GM18511 (cell line): ENCODE measurements at regions not wholly inside any gene's neighbourhood (a gene's known extent, or its start where the extent isn't known, plus 50 kb on each side); places are given as distances from the start of the nearest gene placed in this dataset.

ENCODE experiments used
- ATAC-seq: cut with Tn5 transposase; IDR thresholded peaks from one replicate; pipeline ENCODE4 v1.9.1; 2021; ENCODE audit warnings: mild to moderate bottlenecking, moderate library complexity; ENCODE audit not compliant: unreplicated experiment

DNA sequence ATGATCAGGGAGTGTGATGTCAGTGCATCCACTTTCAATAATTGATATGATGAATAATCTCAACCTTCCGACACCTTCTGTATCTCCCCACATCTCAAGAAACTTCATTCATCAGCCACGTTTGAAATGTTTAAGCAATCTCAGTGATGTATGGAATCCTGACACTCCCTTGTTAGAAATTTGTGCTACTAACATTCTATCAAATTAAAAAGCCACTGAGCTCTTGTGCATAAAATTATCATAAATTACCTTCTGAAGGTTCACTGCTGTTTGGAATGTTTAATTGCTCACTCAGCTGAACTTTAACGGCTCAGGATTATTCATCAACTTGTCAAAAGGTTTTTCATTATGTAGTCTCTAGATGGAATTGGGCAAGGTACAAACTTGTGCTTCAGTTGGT, 108.4 kb upstream of the DPH6 start:
- no peak for ATAC-seq

DNA sequence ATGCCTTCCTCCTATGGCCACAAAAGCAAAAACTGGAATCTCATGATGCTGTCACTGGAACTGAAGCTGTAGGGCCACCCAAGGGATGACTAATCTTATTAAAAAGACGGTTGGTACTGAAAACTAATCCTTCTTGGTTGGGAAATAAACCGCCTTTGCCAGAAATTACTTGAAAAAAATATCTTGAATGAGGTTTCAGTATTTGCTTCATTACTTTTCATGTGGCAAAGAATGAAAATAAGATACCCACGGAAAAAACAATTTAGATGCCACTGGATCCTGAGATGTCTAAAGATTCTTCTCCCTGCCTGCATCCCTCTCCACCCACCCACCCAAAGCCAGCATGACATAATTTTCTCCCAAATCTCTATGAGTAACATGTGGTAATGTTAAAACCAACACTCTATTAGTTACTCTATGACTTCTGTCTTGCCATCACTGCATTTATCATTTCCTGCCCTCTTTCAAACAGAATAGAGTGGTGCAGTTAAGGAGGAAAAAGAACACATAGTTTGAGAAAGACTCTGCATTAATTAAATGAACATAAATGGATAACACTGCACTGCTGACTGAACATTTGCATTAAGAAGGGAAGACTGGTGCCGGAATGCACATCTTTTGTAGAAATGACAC, 111.8 kb upstream of the DPH6 start:
- no peak for ATAC-seq

DNA sequence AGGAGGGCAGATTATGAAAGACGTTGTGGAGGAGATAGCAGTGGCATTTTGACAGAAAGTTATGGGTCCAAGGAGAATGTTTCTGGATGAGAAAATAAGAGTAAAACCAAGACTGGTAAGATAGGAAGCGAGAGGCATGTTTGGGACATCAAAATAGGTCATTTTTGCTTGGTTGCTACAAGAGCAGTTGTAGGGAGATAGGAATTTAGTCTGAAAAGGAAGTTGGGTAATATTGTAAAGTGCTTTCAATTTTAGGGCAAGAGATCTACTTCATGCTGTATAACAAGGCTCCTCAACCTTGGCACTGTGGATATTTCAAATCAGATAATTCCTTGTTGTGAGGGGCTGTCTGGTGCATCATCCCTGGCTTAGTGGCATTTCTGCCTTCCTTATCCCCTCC, 118.0 kb upstream of the DPH6 start:
- no peak for ATAC-seq

DNA sequence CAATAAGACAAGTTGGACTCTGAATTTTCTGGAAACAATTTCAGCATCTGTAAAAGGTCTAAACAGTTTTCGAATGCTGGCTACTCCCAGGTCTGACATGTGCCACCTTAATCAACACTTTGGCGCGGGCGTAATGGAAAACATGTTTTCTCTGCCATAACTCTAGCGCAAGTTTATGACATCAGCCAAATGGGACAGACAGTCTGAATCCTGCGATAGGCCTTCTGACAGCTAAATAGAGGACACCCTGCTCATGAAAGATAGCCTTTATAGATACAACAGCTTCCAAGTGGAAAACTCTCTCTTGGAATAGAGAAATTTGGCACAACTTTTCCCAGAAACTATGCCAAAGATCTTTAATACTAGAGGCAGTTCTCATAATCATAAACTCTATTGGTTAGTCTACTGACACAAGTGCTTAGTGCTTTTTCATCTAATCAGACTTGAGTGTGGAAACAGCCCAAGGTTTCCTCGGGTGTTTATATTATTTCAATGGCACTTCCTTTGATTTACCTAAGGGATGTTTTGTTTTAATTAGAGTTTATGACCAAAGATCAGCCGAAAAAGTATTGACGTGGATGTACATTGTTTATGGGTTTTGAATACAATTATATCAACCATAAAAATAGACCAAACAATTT, 120.1 kb upstream of the DPH6 start:
- no peak for ATAC-seq

DNA sequence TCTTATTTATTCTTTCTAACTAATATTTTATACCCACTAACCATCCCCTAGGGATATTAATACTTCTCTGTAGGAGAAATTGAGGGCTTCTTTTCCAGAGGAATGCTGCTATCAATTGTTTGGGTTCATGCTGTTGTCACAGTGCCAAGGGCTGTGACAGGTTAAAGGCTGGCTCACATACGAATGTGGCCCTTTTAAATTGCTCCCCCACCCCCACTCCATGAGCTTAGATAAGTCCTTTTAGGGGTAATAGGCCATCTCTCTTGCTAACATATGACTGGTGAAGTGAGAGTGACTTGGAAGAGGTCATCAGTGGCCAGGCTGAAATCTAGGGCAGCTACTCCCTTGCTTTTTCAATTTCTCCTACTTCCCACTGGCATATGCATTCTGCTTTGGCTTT, 121.9 kb upstream of the DPH6 start:
- no peak for ATAC-seq

DNA sequence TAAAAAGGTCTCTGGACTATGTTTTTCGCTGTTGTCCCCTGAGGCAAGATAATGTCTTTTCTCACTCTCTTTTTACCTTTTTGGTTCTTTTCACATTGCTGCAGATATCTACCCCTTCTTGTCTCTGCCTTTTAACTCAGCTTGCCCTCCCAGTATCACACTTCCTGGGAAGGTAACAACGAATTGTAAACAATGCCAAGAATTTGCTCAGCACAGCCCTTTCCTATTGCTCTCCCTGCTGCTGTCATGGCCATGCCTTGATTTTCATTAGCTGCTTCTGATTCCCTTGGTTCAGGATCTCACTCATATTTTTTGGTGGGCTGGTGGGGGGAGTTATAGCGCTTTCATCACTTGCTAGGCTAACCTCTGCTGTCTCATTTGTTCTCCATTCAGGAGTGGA, 123.1 kb upstream of the DPH6 start:
- ATAC-seq = no peak

DNA sequence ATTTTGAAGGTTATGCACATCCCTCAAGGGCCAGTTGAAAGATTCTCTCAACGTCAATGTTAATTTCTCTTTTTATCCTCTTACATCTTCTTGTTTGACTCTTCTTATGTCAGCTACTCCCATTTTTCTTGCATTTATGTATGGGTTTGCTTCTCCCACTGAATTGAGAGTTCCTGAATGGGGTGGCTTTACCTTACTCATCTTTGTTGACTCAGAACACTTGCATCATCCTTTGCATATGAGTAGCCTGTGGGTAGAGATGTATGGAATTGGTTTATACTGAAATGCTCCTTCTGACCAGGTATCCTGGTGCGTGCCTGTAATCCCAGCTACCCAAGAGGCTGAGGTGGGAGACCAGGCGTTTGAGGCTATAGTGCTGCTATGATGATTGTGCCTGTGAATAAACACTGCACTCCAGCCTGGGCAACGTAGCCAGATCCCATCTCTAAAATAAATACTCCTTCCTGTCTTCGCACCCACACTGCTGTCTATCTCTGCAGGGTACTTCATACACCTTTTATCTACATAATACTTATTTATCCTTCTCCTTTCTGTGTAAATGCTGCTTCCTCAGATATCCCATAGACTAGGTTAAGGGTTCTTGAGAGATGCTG, 123.6 kb upstream of the DPH6 start:
- no peak for ATAC-seq

DNA sequence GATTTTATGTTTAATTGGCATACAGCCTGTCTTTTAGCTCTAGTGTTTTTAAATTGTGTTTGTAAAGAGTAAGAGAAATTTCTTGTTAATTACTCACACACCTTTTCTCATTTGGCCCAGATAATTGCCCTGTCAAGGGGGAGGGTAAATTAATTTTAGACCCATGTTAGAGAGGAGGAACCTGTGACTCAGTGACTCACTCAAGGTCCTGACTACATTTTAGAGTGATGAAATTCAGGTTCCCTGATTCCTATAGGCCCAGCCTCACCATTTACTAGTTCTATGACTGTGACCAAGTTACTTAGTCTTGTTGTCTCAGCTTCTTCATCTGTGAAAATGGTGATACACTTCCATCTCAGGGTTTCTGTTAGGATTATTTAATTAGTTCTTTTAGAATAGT, 125.2 kb upstream of the DPH6 start:
- no peak for ATAC-seq

DNA sequence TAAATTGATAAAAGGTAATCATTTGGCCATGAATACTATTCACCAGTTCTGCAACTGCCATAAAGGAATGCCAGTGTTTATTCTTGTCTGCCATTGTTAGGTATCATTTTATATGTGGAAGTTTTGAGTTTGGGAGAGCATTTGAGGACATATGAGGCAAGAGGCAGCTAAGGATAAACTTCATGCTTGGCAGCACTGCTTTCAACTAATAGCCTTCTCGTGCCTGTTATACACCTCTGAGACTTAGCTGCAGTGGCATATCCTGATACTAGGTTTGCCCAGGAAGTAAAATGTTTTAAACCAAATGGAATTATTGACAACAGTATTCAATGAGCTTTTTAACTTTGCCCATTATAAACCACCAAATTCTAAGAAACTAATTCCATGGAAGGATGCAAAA, 126.0 kb upstream of the DPH6 start:
- no peak for ATAC-seq

DNA sequence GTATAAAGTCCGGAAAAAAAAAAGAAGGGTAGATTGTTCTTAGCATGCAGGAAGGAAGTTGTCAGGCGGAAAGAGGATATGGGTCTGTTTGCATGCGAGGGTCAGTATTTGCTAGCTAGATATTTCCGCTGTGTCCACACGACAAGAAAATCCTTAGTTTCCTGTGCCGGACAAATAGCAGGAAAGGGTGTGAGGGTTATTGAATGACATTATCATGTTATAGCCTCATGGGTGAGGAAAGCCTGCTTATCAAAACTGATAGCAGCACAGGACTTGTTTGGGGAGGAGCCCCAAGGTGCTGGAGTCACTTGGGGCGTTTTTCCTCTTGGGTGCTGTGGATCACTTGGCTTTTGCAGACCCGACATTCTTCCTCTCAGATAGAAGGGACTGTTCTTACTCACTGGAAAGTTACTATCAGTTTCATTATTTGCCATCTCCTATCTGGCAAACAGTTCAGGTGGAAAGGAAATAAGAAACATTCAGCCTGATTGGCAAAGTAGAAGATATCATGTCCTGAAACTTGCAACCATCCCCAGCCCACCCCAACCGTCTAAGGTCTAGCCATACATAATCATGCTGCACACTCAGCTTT, 127.2 kb upstream of the DPH6 start:
- peak; percentile 80 for ATAC-seq

DNA sequence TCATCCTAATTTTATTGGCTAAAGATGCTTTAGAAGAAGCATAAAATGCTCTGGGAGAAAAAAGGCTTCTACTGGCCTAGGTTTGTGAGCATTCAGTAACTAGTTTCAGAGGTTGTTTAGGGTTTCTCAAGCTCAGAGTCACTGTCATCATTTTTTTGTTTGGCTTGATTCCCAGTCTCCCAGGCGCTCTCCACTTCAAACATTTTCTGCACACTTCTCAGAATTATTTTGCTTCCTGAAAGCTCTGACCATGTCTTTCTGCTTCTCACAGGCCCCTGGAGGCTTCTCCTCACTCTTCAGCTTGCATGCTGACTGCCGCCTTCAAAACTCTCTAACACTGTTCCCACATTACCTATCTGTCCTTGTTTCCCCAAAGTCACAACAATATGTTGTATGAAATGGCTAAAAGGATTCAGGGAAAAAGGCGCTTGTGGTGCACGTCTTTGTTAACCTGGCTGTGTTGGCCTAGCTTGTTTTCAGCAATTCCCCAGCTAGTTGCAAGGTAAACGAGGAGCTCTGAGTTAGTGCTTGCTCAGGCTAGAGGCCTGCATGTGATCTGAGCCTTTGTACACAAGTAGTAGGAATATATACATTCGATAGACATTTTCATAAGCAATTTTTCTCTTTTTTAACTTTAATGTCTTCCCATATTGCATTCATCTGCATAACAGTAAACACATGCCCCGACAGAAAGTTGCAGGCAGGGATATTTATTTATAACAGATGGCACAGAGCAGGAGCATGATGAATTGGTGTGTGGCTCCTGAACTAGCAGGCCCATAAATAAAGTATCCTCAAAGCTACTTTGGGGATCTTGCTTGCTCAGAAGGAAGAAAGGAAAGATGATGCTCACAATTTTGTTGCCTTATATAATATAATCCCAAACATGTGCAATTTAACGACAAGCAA, 129.2 kb upstream of the DPH6 start:
- ATAC-seq = no peak

DNA sequence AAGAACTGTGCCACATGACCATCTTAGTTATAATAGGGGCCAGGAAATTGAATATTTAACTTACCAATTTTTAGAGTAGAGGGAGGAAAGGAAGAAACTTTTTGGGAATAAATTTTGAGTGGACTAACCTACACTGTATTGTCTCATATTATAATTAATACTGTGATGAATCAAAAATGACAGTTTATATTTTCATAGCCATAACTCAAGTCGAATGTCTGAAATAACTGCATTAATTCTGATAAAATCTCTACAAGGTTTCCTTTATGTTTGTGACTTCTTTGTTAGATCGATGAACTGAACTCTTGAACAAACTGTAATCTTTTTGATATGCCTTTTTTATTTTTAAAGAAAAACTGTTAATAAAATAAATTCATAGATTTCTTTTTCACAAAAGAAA, 132.8 kb upstream of the DPH6 start:
- no peak for ATAC-seq

DNA sequence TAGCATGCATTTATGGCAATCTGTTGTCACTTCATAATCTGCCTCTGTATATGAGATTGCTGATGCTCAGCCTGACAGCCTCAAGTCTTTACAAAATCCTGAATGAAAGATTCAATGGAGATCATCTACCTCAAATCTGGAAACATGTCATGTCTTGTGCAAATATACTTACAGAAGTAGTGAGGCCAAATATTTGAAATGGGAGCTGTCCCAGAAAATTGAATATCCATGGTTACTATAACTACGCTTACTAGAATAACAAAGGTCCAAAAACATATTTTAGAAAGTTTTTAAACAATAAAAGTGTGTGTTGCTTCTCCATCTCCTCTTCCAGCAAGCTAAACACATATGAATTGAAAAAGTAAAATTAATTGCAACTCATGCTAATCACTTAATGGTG, 133.2 kb upstream of the DPH6 start:
- ATAC-seq = no peak

DNA sequence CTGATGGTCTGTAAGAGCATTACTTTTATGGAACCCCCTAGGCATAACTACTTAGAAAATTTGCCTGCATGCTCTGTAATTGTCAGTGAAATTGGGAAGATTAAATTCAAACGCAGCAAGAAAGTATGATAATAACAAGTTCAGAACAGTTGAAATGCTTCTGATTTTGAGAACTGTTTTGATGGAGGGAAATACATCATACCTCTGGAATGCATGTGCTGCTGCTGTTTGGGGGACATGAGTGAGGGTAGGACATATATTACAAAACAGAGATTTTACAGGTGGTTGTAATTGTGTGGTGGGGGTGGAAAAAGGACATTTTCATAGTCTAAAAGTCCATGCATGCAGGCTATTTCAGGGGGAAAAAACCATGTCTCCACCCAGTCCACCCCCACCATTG, 135.0 kb upstream of the DPH6 start:
- no peak for ATAC-seq

DNA sequence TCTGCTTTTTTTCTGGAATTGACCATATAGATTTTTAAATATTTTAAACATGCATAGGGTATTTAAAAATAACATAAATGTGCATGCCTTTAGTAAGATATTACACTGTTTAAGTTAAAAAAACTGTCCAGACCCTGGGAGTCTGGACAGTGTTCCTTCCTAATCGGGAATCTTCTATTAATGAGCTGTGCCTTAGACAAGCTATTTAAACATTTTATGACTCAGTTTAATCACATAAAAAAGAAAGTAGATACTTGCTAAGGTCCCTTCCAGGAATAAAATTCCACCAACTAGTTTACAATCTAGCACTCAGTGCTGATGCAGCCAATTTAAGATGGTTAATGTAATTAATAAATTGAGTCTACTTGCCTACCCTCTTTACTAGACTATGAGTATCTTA, 140.4 kb upstream of the DPH6 start:
- ATAC-seq = no peak

DNA sequence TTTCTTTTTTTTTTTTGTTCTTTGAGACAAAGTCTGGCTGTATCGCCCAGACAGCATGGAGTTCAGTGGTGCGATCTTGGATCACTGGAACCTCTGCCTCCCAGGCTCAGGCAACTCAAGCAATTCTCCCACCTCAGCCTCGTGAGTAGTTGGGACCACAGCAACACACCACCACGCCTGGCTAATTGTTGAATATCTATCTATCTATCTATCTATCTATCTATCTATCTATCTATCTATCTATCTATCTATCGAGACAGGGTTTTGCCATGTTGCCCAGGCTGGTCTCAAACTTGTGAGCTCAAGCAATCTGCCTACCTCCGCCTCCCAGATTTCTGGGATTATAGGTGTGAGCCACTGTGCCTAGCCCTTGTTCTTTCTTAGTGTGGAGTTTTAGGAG, 143.3 kb upstream of the DPH6 start:
- no peak for ATAC-seq

DNA sequence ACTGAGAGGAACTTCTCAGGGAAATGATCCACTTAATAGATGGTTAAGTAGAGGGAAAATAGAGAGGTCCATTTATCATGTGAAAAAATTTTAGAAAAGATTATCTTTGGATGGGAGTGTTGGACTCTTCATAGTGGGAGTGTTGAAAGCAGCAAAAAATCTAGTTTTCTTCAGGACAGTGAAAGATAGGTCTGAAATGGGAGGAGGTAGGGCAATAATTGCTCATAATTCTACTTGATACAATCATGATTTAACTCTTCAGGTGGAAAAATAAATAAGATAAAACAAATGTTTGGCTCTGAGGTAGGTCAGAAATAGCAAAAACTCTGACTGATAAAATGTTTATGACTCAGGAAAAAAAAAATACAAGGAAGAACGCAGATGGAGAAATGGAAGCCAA, 144.1 kb upstream of the DPH6 start:
- no peak for ATAC-seq

DNA sequence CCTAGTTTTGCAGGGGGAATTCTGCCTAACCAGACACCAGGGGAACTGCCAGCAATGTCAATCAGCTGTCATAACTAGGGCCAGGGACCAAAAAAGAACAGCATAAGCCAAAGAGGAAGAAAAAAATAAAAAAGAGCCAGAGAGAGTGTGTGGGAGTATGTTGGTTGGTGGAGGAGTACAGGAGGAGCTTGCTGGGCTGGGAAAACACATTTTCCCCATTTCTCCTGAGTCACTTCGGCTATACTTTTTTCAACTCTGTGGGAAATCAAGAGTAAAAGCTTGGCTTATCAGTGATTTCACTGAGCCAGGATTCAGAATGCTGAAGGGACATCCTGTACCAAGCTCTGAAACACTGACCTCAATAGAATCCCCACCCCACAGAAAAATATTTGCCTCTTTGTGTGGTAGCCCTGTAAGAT, 144.7 kb upstream of the DPH6 start:
- ATAC-seq = no peak

DNA sequence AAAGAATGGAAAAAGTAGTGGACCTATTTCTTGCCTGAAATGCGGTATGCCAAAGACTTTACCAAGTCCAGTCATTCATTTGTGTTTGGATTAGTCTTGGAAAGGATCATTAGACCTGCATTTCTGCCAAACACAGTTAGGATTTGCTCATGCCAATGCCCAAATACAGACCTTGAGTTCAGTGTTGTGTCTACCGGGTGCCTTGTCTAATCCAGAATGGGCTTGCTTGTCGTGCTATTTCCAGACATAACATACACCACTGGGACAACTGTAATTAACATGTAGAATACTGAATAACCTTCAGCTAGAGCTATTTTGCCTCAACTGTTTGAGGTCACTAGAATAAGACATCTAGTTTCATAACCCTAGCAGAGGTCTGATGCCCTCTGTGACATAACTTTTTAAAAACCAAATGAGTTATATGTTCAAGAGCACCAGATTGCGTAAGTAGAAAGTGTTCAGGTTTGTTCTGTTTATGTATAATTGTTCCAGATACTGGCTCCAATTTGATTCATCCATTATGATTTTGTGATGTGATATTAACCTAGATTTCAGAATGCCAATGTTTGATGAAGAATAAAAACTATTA, 145.3 kb upstream of the DPH6 start:
- no peak for ATAC-seq

DNA sequence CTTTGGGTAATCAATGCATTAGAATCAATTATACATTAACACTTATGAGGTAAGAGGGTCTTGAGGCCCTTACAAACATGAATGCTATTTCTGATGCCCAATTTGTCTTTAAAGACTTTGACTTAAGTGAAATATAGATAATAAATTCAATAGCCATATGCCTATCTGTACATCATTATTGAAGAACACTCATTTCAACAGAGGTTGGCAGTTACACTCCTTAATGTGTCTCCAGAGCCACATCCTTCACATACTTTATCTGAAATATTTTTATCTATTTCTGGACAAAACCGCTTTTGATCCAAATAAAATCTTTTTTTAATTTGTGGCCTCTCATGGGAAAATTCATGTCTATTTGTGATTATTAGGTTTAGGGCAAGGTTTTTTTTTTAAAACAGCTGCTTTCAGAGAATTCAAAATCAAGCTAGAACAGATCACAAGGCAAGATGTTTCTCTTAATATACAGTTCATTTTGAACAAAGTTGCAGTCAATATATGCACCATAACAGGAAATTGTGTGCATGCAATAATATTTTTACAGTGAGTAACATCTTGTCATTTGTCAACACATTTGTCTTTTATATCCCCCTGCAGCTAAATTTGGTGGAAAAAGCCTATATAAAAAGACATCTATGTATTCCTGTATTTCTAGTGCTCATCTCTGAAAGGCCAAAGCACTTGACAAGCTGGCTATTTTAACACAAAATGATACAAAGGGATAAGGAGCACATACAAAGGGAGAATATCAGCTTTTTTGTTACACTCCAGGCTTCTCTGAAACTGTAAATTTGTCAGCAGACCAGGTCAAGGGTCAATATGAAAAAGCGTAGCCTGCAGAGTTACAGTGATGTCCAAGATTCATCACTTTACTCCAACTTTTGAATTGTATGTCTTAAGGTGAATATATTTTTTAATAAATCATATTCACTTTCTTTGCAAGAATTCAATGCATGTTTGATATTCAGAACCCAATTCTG, 146.2 kb upstream of the DPH6 start:
- no peak for ATAC-seq
